Hepatic stellate cell (primary cell): ENCODE measurements at regions not wholly inside any gene's neighbourhood (a gene's known extent, or its start where the extent isn't known, plus 50 kb on each side); places are given as distances from the start of the nearest gene placed in this dataset.
"Not testable (repeated sequence)": the region's sequence is repeated elsewhere in the genome, so short reads cannot be mapped to it uniquely, and the experiment has no call there.

Experiments used
- DNase-seq: peaks from one replicate; pipeline ENCODE4 v3.0.0; 2011; ENCODE audit warnings: low spot score

- no peak for DNase-seq
These were observed 490.9 kb upstream of the JARID2 start for GRCh38 chr6:14754751-14755513.

- no peak for DNase-seq
These were observed 489.5 kb upstream of the JARID2 start for GRCh38 chr6:14756340-14756739.

- no peak for DNase-seq
These were observed 488.9 kb upstream of the JARID2 start for GRCh38 chr6:14757014-14757413.

GRCh38 chr6:14757418-14757817 is 488.5 kb upstream of the JARID2 start:
- DNase-seq = no peak

GRCh38 chr6:14758421-14759081 is 487.3 kb upstream of the JARID2 start:
- no peak for DNase-seq

GRCh38 chr6:14759976-14760672 is 485.7 kb upstream of the JARID2 start:
- DNase-seq = no peak

GRCh38 chr6:14762077-14762476 is 483.8 kb upstream of the JARID2 start:
- no peak for DNase-seq

GRCh38 chr6:14763139-14763538 is 482.7 kb upstream of the JARID2 start:
- no peak for DNase-seq

- no peak for DNase-seq
These were observed 482.3 kb upstream of the JARID2 start for GRCh38 chr6:14763616-14764015.

- DNase-seq = no peak
These were observed 480.8 kb upstream of the JARID2 start for GRCh38 chr6:14765106-14765505.

GRCh38 chr6:14765721-14766390 is 480.0 kb upstream of the JARID2 start:
- DNase-seq = no peak

GRCh38 chr6:14766391-14766994 is 479.4 kb upstream of the JARID2 start:
- DNase-seq = no peak

- no peak for DNase-seq
These were observed 478.6 kb upstream of the JARID2 start for GRCh38 chr6:14767226-14767625.

GRCh38 chr6:14770040-14770439 is 475.8 kb upstream of the JARID2 start:
- no peak for DNase-seq

GRCh38 chr6:14770572-14770971 is 475.3 kb upstream of the JARID2 start:
- DNase-seq = peak; percentile 67

GRCh38 chr6:14771016-14771415 is 474.9 kb upstream of the JARID2 start:
- DNase-seq = no peak

- DNase-seq = no peak
These were observed 473.7 kb upstream of the JARID2 start for GRCh38 chr6:14772188-14772587.

GRCh38 chr6:14775528-14775927 is 470.3 kb upstream of the JARID2 start:
- DNase-seq = no peak

- DNase-seq = no peak
These were observed 469.6 kb upstream of the JARID2 start for GRCh38 chr6:14776307-14776706.

GRCh38 chr6:14781772-14782525 is 463.9 kb upstream of the JARID2 start:
- DNase-seq = no peak

- DNase-seq = not testable (repeated sequence)
These were observed 462.9 kb upstream of the JARID2 start for GRCh38 chr6:14782921-14783464.
